ENCODE measurements at regions not wholly inside any gene's neighbourhood (a gene's known extent, or its start where the extent isn't known, plus 50 kb on each side); places are given as distances from the start of the nearest gene placed in this dataset.

- SMC1A ChIA-PET (ENCODE audit: uncharacterized antibody, unreplicated experiment): no interaction called here
- Histone ChIP-seq H4K20me1 (ENCODE audit: control insufficient read depth, insufficient read depth) (no peaks in the 10 kb centered on the region), H3K27ac (ENCODE audit: control insufficient read depth, insufficient read depth) (no peak overlapping the region), H2AFZ (ENCODE audit: control insufficient read depth, low read depth, low read length) (no peak overlapping the region), H3K9ac (ENCODE audit: control insufficient read depth, insufficient read depth, low read length) (no peak overlapping the region), H3K4me1 (ENCODE audit: control insufficient read depth, insufficient read depth, low read length) (no peaks in the 10 kb centered on the region), H3K9me3 (replicated peaks; ENCODE audit: control insufficient read depth, insufficient read depth, low read length) (no peaks in the 10 kb centered on the region), H3K79me2 (ENCODE audit: control insufficient read depth, insufficient read depth, low read length) (no peaks in the 10 kb centered on the region), H3K27me3 (replicated peaks in 1 of 2; ENCODE audit: control insufficient read depth in 2 of 2, insufficient read depth in 2 of 2, low read length in 1 of 2) (no peaks in the 10 kb centered on the region), H3K36me3 (ENCODE audit: control insufficient read depth in 2 of 2, insufficient read depth in 2 of 2, low read length in 1 of 2) (no peaks in the 10 kb centered on the region), H3K4me2 (ENCODE audit: control insufficient read depth, insufficient read depth) (no peak overlapping the region), H3K4me3 (no peak overlapping the region)
- ATAC-seq (no peak), DNase-seq (ENCODE audit: low read depth, low spot score) (no peak), FAIRE-seq (no peak)
- 38% methylated on average over 6 of the region's 6 CpGs for WGBS (ENCODE audit: insufficient coverage, insufficient replicate concordance, low lambda C conversion rate, missing lambda C conversion rate)
- POLR2A ChIA-PET: no interaction called here
- BruUV-seq (replicated peaks): no TSS peak
- intact Hi-C loops (cut with micrococcal nuclease; ENCODE audit: unreplicated experiment) (no loop called here), in situ Hi-C loops (cut with MboI) (no loop called here)
- RAD21 ChIA-PET (ENCODE audit: unreplicated experiment): no interaction called here
- TF ChIP-seq MYC (IDR thresholded peaks at IDR 0.05; ENCODE audit: insufficient read depth, insufficient read length, insufficient replicate concordance, low read length, severe bottlenecking): no peak
- TF ChIP-seq SIX5 (IDR thresholded peaks at IDR 0.05; ENCODE audit: low read depth, low read length, severe bottlenecking): no peak
- CTCF ChIA-PET: interaction anchor here (0.8 kb wide), 1 partner anchor 14 kb away, joined by 4 read pairs; no protein-coding TSS in a partner anchor
Measured at GRCh38 chr4:83725336-83726085, 189.6 kb downstream of the GPAT3 start.

GRCh38 chr4:83724485-83725335, 188.8 kb downstream of the GPAT3 start:
- H3K4me3 ChIP-seq: no peak overlapping the region
- no peak overlapping the region for H2AFZ ChIP-seq (ENCODE audit: control insufficient read depth, low read depth, low read length)
- no peak for FAIRE-seq
- H3K4me2 ChIP-seq (ENCODE audit: control insufficient read depth, insufficient read depth): no peak overlapping the region
- intact Hi-C loops (cut with micrococcal nuclease; ENCODE audit: unreplicated experiment) (no loop called here), in situ Hi-C loops (cut with MboI) (no loop called here)
- POLR2A ChIA-PET: no interaction called here
- CTCF ChIA-PET: no interaction called here
- no peak overlapping the region for H3K9ac ChIP-seq (ENCODE audit: control insufficient read depth, insufficient read depth, low read length)
- H3K4me1 ChIP-seq (ENCODE audit: control insufficient read depth, insufficient read depth, low read length): no peaks in the 10 kb centered on the region
- H3K9me3 ChIP-seq (replicated peaks; ENCODE audit: control insufficient read depth, insufficient read depth, low read length): no peaks in the 10 kb centered on the region
- WGBS (ENCODE audit: insufficient coverage, insufficient replicate concordance, low lambda C conversion rate, missing lambda C conversion rate): 63% methylated on average over 14 of the region's 14 CpGs
- TF ChIP-seq SMAD5 (IDR thresholded peaks at IDR 0.05; ENCODE audit: low read depth) (no peak), NR2F1 (conservative IDR thresholded peaks at IDR 0.05) (no peak), PAX5 (IDR thresholded peaks at IDR 0.05; ENCODE audit: borderline replicate concordance, low read depth, low read length) (no peak), ZNF384 (IDR thresholded peaks at IDR 0.05; ENCODE audit: borderline replicate concordance, low read depth, low read length) (no peak)
- BruUV-seq (replicated peaks): no TSS peak
- H3K27me3 ChIP-seq (replicated peaks in 1 of 2; ENCODE audit: control insufficient read depth in 2 of 2, insufficient read depth in 2 of 2, low read length in 1 of 2): no peaks in the 10 kb centered on the region
- no peaks in the 10 kb centered on the region for H3K79me2 ChIP-seq (ENCODE audit: control insufficient read depth, insufficient read depth, low read length)
- no peaks in the 10 kb centered on the region for H4K20me1 ChIP-seq (ENCODE audit: control insufficient read depth, insufficient read depth)
- no peak for DNase-seq (ENCODE audit: low read depth, low spot score)
- no peak for ATAC-seq
- RAD21 ChIA-PET (ENCODE audit: unreplicated experiment): no interaction called here
- no peak overlapping the region for H3K27ac ChIP-seq (ENCODE audit: control insufficient read depth, insufficient read depth)
- no peaks in the 10 kb centered on the region for H3K36me3 ChIP-seq (ENCODE audit: control insufficient read depth in 2 of 2, insufficient read depth in 2 of 2, low read length in 1 of 2)
- SMC1A ChIA-PET (ENCODE audit: uncharacterized antibody, unreplicated experiment): interaction anchor here (0.8 kb wide), 1 partner anchor 20 kb away, joined by 3 read pairs; no protein-coding TSS in a partner anchor
